Omental fat pad (tissue), 3 donors: ENCODE measurements at regions not wholly inside any gene's neighbourhood (a gene's known extent, or its start where the extent isn't known, plus 50 kb on each side); places are given as distances from the start of the nearest gene placed in this dataset.
"Not testable (repeated sequence)": the region's sequence is repeated elsewhere in the genome, so short reads cannot be mapped to it uniquely, and the experiment has no call there.

Source experiments
- ATAC-seq: fragments of 150-250 bp; one replicate; pipeline ENCODE4 v1.9.1; 2016; ENCODE audit warnings: mild to moderate bottlenecking, moderate library complexity; ENCODE audit not compliant: low FRiP score
- DNase-seq: peaks from one replicate; pipeline ENCODE4 v3.0.0-alpha.2; 2019; ENCODE audit warnings: low spot score
- TF ChIP-seq, protein P1 (sequence below), 3 donors: fragments of 450-650 bp; IDR thresholded peaks; one replicate each; pipeline ENCODE4 v1.5.1; 2016 to 2017; ENCODE audit warnings: antibody characterized with exemption in 3 of 3, mild to moderate bottlenecking in 3 of 3, moderate library complexity in 2 of 3

DNA sequence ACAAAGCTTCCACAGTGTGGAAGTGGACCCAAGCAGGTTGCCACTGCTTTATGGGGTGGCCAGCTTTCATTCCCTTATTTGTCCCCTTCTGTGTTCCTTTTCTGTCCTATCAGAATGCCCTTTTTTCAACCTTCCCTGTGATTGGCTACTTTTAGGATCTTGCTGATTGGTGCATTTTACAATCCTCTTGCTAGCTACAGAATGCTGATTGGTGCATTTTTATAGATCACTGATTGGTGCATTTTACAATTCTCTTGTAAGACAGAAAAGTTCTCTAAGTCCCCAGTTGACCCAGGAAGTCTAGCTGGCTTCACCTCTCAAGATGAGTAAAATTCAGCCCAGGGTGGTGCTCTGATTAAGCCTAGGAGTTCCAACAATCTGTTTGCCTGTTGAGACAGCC is 157.2 kb upstream of the ERCC6L2 start:
- ATAC-seq: no peak
- DNase-seq: no peak
- TF ChIP-seq, protein P1, sequence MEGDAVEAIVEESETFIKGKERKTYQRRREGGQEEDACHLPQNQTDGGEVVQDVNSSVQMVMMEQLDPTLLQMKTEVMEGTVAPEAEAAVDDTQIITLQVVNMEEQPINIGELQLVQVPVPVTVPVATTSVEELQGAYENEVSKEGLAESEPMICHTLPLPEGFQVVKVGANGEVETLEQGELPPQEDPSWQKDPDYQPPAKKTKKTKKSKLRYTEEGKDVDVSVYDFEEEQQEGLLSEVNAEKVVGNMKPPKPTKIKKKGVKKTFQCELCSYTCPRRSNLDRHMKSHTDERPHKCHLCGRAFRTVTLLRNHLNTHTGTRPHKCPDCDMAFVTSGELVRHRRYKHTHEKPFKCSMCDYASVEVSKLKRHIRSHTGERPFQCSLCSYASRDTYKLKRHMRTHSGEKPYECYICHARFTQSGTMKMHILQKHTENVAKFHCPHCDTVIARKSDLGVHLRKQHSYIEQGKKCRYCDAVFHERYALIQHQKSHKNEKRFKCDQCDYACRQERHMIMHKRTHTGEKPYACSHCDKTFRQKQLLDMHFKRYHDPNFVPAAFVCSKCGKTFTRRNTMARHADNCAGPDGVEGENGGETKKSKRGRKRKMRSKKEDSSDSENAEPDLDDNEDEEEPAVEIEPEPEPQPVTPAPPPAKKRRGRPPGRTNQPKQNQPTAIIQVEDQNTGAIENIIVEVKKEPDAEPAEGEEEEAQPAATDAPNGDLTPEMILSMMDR (IDR thresholded peaks at IDR 0.05): no peak

GRCh38 chr9:95715868-95716435 is 159.5 kb upstream of the ERCC6L2 start:
- ATAC-seq (no peak), DNase-seq (no peak)
- TF ChIP-seq, protein P1 (IDR thresholded peaks at IDR 0.05): no peak

DNA sequence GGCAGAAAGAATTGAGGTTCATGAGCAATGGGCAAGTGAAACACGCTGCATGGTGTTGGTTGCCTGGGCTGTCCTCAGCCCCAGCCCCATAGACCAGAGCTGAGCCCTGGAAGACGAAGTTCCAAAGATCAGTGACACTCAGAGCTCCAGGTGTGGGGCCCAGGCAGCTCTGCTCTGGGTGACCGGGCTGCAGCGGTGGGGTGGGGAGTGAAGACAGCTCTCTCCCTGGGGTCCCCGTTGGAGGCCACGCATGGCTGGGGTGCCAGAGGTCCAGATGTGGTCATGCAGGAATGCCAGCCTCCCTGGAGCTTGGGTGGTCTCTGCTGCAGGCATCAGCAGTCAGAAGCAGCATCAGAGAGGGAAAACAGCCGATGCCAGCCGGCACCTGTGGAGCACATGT is 165.0 kb upstream of the ERCC6L2 start:
- TF ChIP-seq, protein P1 (IDR thresholded peaks at IDR 0.05): no peak
- no peak for ATAC-seq
- DNase-seq: no peak

DNA sequence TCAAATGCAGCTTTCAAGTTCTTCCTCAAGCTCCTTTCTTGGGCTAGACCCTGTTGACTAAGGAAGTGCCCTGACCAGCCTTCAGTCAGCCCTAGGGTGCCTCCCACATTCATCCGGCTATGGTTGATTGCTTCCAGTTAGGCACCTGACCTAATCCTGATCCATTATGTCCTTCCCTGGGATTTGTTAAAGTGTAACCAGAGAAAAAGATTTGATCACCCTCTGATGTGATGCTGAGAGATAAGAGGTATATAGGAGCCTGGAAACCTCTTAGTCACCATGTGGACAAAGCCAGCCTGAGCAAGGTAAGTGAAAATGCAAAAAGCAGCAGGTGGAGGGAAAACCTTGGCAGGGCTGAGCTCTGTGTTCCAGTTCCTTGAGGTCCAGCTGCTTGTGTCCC is 178.8 kb upstream of the ERCC6L2 start:
- TF ChIP-seq, protein P1 (IDR thresholded peaks at IDR 0.05): no peak
- DNase-seq (no peak), ATAC-seq (no peak)

GRCh38 chr9:95691435-95691834 is 174.7 kb upstream of the PTCH1 start:
- ATAC-seq: no peak
- TF ChIP-seq, protein P1 (IDR thresholded peaks at IDR 0.05): no peak
- DNase-seq: no peak

- ATAC-seq: no peak
These were observed 172.9 kb upstream of the PTCH1 start for GRCh38 chr9:95689669-95690068.

GRCh38 chr9:95684516-95684915 is 167.7 kb upstream of the PTCH1 start:
- ATAC-seq (no peak), DNase-seq (no peak)
- TF ChIP-seq, protein P1 (IDR thresholded peaks at IDR 0.05): no peak

More at GRCh38 chr9:95689669-95690068, 172.9 kb upstream of the PTCH1 start:
- DNase-seq: no peak
- TF ChIP-seq, protein P1 (IDR thresholded peaks at IDR 0.05): no peak

DNA sequence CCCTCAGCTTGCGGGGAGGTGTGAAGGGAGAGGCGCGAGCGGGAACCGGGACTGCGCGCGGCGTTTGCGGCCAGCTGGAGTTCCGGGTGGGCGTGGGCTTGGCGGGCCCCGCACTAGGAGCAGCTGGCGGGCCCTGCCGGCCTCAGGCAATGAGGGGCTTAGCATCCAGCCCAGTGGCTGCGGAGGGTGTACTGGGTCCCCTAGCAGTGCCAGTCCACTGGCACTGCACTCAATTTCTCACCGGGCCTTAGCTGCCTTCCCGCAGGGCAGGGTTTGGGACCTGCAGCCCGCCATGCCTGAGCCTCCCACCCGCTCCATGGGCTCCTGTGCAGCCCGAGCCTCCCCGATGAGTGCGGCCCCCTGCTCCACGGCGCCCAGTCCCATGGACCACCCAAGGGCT is 163.5 kb upstream of the PTCH1 start:
- not testable (repeated sequence) for ATAC-seq, DNase-seq
